Smooth muscle cell (in vitro differentiated cells): ENCODE measurements at regions not wholly inside any gene's neighbourhood (a gene's known extent, or its start where the extent isn't known, plus 50 kb on each side); places are given as distances from the start of the nearest gene placed in this dataset.

Source experiments
- DNase-seq: peaks from one replicate; lab custom pipeline; 2025; ENCODE audit not compliant: unreplicated experiment; lab: John Stamatoyannopoulos, UW
- H2AFZ ChIP-seq: fragments of 200-600 bp; sonication (generic); 2 replicates; pipeline ENCODE4 v1.6.0; 2016; ENCODE audit warnings: antibody characterized with exemption, low read depth, mild to moderate bottlenecking
- H3F3A ChIP-seq: fragments of 200-600 bp; sonication (generic); 2 replicates; pipeline ENCODE4 v1.6.0; 2017; ENCODE audit warnings: antibody characterized with exemption, low read depth
- H3K27ac ChIP-seq: fragments of 200-600 bp; sonication (generic); 2 replicates; pipeline ENCODE4 v1.5.1; 2016; ENCODE audit warnings: low read depth, mild to moderate bottlenecking
- H3K27me3 ChIP-seq: fragments of 200-600 bp; sonication (generic); 2 replicates; pipeline ENCODE4 v1.6.1; 2016; ENCODE audit warnings: low read depth, mild to moderate bottlenecking
- H3K36me3 ChIP-seq: fragments of 200-600 bp; sonication (generic); 2 replicates; pipeline ENCODE4 v1.5.1; 2016; ENCODE audit warnings: low read depth
- H3K4me1 ChIP-seq: fragments of 200-600 bp; sonication (generic); 2 replicates; pipeline ENCODE4 v1.5.1; 2016; ENCODE audit warnings: low read depth
- H3K4me2 ChIP-seq: fragments of 200-600 bp; sonication (generic); 2 replicates; pipeline ENCODE4 v1.6.0; 2016; ENCODE audit warnings: mild to moderate bottlenecking
- H3K4me3 ChIP-seq: fragments of 200-600 bp; sonication (generic); 2 replicates; pipeline ENCODE4 v1.5.1; 2016; ENCODE audit warnings: mild to moderate bottlenecking
- H3K79me2 ChIP-seq: fragments of 200-600 bp; sonication (generic); 2 replicates; pipeline ENCODE4 v1.6.0; 2016; ENCODE audit warnings: low read depth, mild to moderate bottlenecking
- H3K9ac ChIP-seq: fragments of 200-600 bp; sonication (generic); 2 replicates; pipeline ENCODE4 v1.6.0; 2016; ENCODE audit warnings: low read depth
- H3K9me3 ChIP-seq: fragments of 200-600 bp; sonication (generic); replicated peaks from 2 replicates; pipeline ENCODE4 v1.5.1; 2016; ENCODE audit warnings: low read depth
- H4K20me1 ChIP-seq: fragments of 200-600 bp; sonication (generic); 2 replicates; pipeline ENCODE4 v1.6.0; 2016; ENCODE audit warnings: low read depth
- CTCF ChIP-seq: fragments of 200-600 bp; sonication (generic); IDR thresholded peaks from 2 replicates; pipeline ENCODE4 v1.5.1; 2017; ENCODE audit warnings: borderline replicate concordance, mild to moderate bottlenecking, antibody characterized with exemption; ENCODE audit not compliant: insufficient read depth, poor library complexity, severe bottlenecking
- WGBS: methylation state at CpG from one replicate; pipeline ENCODE4 v1.1.7; 2016; ENCODE audit warnings: low lambda C conversion rate; 5-methylcytosine and 5-hydroxymethylcytosine counted together

GRCh38 chr4:100690812-100691211, 173.0 kb upstream of the EMCN start:
- no peak overlapping the region for H3K27ac ChIP-seq

GRCh38 chr4:100688368-100688767, 170.5 kb upstream of the EMCN start:
- Histone ChIP-seq H4K20me1 (no peaks in the 10 kb centered on the region), H3K4me1 (no peaks in the 10 kb centered on the region), H3K27ac (no peak overlapping the region), H3K4me2 (no peak overlapping the region), H3K79me2 (no peaks in the 10 kb centered on the region), H3K27me3 (no peaks in the 10 kb centered on the region), H2AFZ (no peak overlapping the region), H3K9ac (no peak overlapping the region), H3K36me3 (no peaks in the 10 kb centered on the region), H3K4me3 (no peak overlapping the region), H3K9me3 (peaks cover 3% of the 10 kb centered on the region), H3F3A (no peaks in the 10 kb centered on the region)
- 89% methylated on average over 2 of the region's 2 CpGs for WGBS
- no peak for TF ChIP-seq CTCF
- no peak for DNase-seq

More at GRCh38 chr4:100690812-100691211, 173.0 kb upstream of the EMCN start:
- no peaks in the 10 kb centered on the region for H3F3A ChIP-seq
- no peak overlapping the region for H3K9ac ChIP-seq
- no peaks in the 10 kb centered on the region for H3K27me3 ChIP-seq
- no peak overlapping the region for H3K4me3 ChIP-seq
- no peak overlapping the region for H2AFZ ChIP-seq
- DNase-seq = no peak
- 89% methylated on average over 1 of the region's 1 CpG for WGBS
- no peaks in the 10 kb centered on the region for H3K79me2 ChIP-seq
- TF ChIP-seq CTCF = no peak
- H3K4me2 ChIP-seq = no peak overlapping the region
- H3K9me3 ChIP-seq = peaks cover under 1% of the 10 kb centered on the region
- H3K36me3 ChIP-seq = no peaks in the 10 kb centered on the region
- peaks cover under 1% of the 10 kb centered on the region for H3K4me1 ChIP-seq
- no peaks in the 10 kb centered on the region for H4K20me1 ChIP-seq

- no peak overlapping the region for H3K4me2 ChIP-seq
- TF ChIP-seq CTCF = no peak
- H3K79me2 ChIP-seq = no peaks in the 10 kb centered on the region
- DNase-seq = no peak
- H3K27ac ChIP-seq = no peak overlapping the region
- H3K9me3 ChIP-seq = peaks cover 3% of the 10 kb centered on the region
- H3K4me3 ChIP-seq = no peak overlapping the region
- WGBS = 90% methylated on average over 12 of the region's 12 CpGs
- no peaks in the 10 kb centered on the region for H3F3A ChIP-seq
- no peaks in the 10 kb centered on the region for H3K27me3 ChIP-seq
- H4K20me1 ChIP-seq = no peaks in the 10 kb centered on the region
- no peak overlapping the region for H2AFZ ChIP-seq
- H3K4me1 ChIP-seq = no peaks in the 10 kb centered on the region
- H3K9ac ChIP-seq = no peak overlapping the region
- no peaks in the 10 kb centered on the region for H3K36me3 ChIP-seq
These were observed 164.8 kb upstream of the EMCN start for GRCh38 chr4:100682477-100683218.

GRCh38 chr4:100681289-100681688, 163.5 kb upstream of the EMCN start:
- Histone ChIP-seq H3K4me3 (no peak overlapping the region), H2AFZ (no peak overlapping the region), H3K9me3 (peaks cover 3% of the 10 kb centered on the region), H3K36me3 (no peaks in the 10 kb centered on the region), H4K20me1 (no peaks in the 10 kb centered on the region), H3K4me1 (no peaks in the 10 kb centered on the region), H3F3A (no peaks in the 10 kb centered on the region), H3K79me2 (no peaks in the 10 kb centered on the region), H3K9ac (no peak overlapping the region), H3K27me3 (no peaks in the 10 kb centered on the region), H3K27ac (no peak overlapping the region), H3K4me2 (no peak overlapping the region)
- 95% methylated on average over 3 of the region's 3 CpGs for WGBS
- DNase-seq = no peak
- TF ChIP-seq CTCF = no peak
